C4-2B (cell line): ENCODE measurements at regions not wholly inside any gene's neighbourhood (a gene's known extent, or its start where the extent isn't known, plus 50 kb on each side); places are given as distances from the start of the nearest gene placed in this dataset.

Experiments
- ZFX ChIP-seq: fragments of 450-650 bp; IDR thresholded peaks from 2 replicates; pipeline ENCODE4 v1.6.1; 2017
- TF ChIP-seq, protein P1 (sequence below): fragments of 450-650 bp; conservative IDR thresholded peaks from 2 replicates; pipeline ENCODE4 v1.5.1; 2017; ENCODE audit warnings: mild to moderate bottlenecking

- TF ChIP-seq, protein P1, sequence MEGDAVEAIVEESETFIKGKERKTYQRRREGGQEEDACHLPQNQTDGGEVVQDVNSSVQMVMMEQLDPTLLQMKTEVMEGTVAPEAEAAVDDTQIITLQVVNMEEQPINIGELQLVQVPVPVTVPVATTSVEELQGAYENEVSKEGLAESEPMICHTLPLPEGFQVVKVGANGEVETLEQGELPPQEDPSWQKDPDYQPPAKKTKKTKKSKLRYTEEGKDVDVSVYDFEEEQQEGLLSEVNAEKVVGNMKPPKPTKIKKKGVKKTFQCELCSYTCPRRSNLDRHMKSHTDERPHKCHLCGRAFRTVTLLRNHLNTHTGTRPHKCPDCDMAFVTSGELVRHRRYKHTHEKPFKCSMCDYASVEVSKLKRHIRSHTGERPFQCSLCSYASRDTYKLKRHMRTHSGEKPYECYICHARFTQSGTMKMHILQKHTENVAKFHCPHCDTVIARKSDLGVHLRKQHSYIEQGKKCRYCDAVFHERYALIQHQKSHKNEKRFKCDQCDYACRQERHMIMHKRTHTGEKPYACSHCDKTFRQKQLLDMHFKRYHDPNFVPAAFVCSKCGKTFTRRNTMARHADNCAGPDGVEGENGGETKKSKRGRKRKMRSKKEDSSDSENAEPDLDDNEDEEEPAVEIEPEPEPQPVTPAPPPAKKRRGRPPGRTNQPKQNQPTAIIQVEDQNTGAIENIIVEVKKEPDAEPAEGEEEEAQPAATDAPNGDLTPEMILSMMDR, result no peak
- no peak for TF ChIP-seq ZFX
Observed at GRCh38 chr6:159397753-159398152, 228.6 kb downstream of the FNDC1 start.
